HepG2 (cell line): ENCODE measurements at regions not wholly inside any gene's neighbourhood (a gene's known extent, or its start where the extent isn't known, plus 50 kb on each side); places are given as distances from the start of the nearest gene placed in this dataset.
"Not testable (repeated sequence)": the region's sequence is repeated elsewhere in the genome, so short reads cannot be mapped to it uniquely, and the experiment has no call there.

Experiments
- ATAC-seq: fragments of 200-7000 bp; cut with Tn5 transposase; 3 replicates; pipeline ENCODE4 v1.9.1; 2020; ENCODE audit warnings: mild to moderate bottlenecking, moderate library complexity
- BruUV-seq: library from RNA; stranded (reverse); fragments of 400-500 nt; replicated peaks from 2 replicates; lab custom pipeline; 2021; lab: Mats Ljungman, UMichigan
- CTCF ChIA-PET: fragments of 300-600 bp; formaldehyde crosslinking; extraction: SDS; loops from one replicate; lab custom pipeline; 2021; ENCODE audit warnings: low total read pairs, inconsistent platforms, low intra/inter-chr PET ratio; lab: Yijun Ruan, JAX
- POLR2A ChIA-PET: fragments of 350-600 bp; sonication (Branson Sonifier 250); formaldehyde crosslinking; loops from one replicate; lab custom pipeline; 2020; ENCODE audit warnings: antibody characterized with exemption, inconsistent platforms; lab: Yijun Ruan, JAX
- DNase-seq: peaks from one replicate; pipeline ENCODE4 v3.0.0-alpha.2; 2015; ENCODE audit warnings: low spot score
- FAIRE-seq: peaks from 3 replicates; lab custom pipeline; 2011; peaks lifted over from hg19 to GRCh38; lab: Jason Lieb, UNC
- H2AFZ ChIP-seq: one replicate; pipeline ENCODE4 v1.6.1; 2011; ENCODE audit warnings: low read length, inconsistent platforms
- H3K27ac ChIP-seq: fragments of 300-600 bp; 3 replicates; pipeline ENCODE4 v1.8.0; 2011; ENCODE audit warnings: mixed run types, mild to moderate bottlenecking, mixed read lengths, low read length, inconsistent platforms; ENCODE audit not compliant: insufficient read depth; ENCODE audit errors: extremely low read length
- H3K27me3 ChIP-seq, 2 experiments: fragments of 200-600 bp in 1 of 2; 2 replicates in 1 of 2; 3 replicates in 1 of 2; pipeline versions ENCODE4 v1.6.0 to v1.8.0; 2011; ENCODE audit warnings: low read length in 2 of 2, mild to moderate bottlenecking in 2 of 2, moderate library complexity in 2 of 2, inconsistent platforms in 1 of 2; ENCODE audit not compliant: insufficient read depth in 2 of 2, control insufficient read depth in 1 of 2
- H3K36me3 ChIP-seq, 2 experiments: fragments of 200-600 bp in 1 of 2; replicated peaks in 1 of 2; 2 replicates in 1 of 2; 3 replicates in 1 of 2; pipeline versions ENCODE4 v1.5.1 to v1.8.0; 2011; ENCODE audit warnings: low read length in 2 of 2, inconsistent platforms in 1 of 2; ENCODE audit not compliant: insufficient read depth in 2 of 2, control insufficient read depth in 1 of 2
- H3K4me1 ChIP-seq: 2 replicates; pipeline ENCODE4 v1.5.1; 2012; ENCODE audit warnings: low read length, inconsistent platforms; ENCODE audit not compliant: insufficient read depth
- H3K4me2 ChIP-seq: 2 replicates; pipeline ENCODE4 v1.6.0; 2011; ENCODE audit warnings: low read depth, low read length, inconsistent platforms
- H3K4me3 ChIP-seq, 3 experiments: fragments of 200-600 bp in 1 of 3; sonication (generic), shearing (Covaris generic) in 1 of 3; replicated peaks in 1 of 3; 2 replicates each; pipeline ENCODE4 v1.5.1; 2011 to 2016; ENCODE audit warnings: low read length in 3 of 3, inconsistent platforms in 2 of 3, low read depth in 2 of 3, mild to moderate bottlenecking in 2 of 3, control low read depth in 1 of 3, mixed read lengths in 1 of 3; ENCODE audit not compliant: insufficient read depth in 1 of 3
- H3K79me2 ChIP-seq: one replicate; pipeline ENCODE4 v1.6.1; 2011; ENCODE audit warnings: low read length, inconsistent platforms; ENCODE audit not compliant: insufficient read depth
- H3K9ac ChIP-seq: 2 replicates; pipeline ENCODE4 v1.6.0; 2011; ENCODE audit warnings: mild to moderate bottlenecking, low read depth, low read length, inconsistent platforms; ENCODE audit not compliant: insufficient read depth
- H3K9me3 ChIP-seq: 2 replicates; pipeline ENCODE4 v1.5.1; 2012; ENCODE audit warnings: mild to moderate bottlenecking, low read length
- H4K20me1 ChIP-seq: 2 replicates; pipeline ENCODE4 v1.6.0; 2011; ENCODE audit warnings: inconsistent platforms, mild to moderate bottlenecking, low read length, moderate library complexity; ENCODE audit not compliant: insufficient read depth
- CEBPB ChIP-seq: IDR thresholded peaks from 2 replicates; pipeline ENCODE4 v1.6.1; 2011; ENCODE audit warnings: low read depth, low read length, improper control_type of control experiment, borderline replicate concordance
- CTCF ChIP-seq: sonication (generic); formaldehyde crosslinking; IDR thresholded peaks from 2 replicates; pipeline ENCODE4 v1.5.0; 2020; ENCODE audit warnings: mild to moderate bottlenecking, missing genetic modification reagents, moderate library complexity
- ETS1 ChIP-seq: sonication (generic); formaldehyde crosslinking; IDR thresholded peaks from 2 replicates; pipeline ENCODE4 v1.4.0; 2020; ENCODE audit warnings: missing genetic modification reagents
- TFAP4 ChIP-seq: sonication (generic); IDR thresholded peaks from 2 replicates; pipeline ENCODE4 v1.6.1; 2016; ENCODE audit warnings: low read depth, borderline replicate concordance
- XRCC5 ChIP-seq: fragments of 200-400 bp; formaldehyde crosslinking; optimal IDR thresholded peaks from 2 replicates; pipeline ENCODE3; 2017; ENCODE audit warnings: mild to moderate bottlenecking, low read length
- ZNF121 ChIP-seq: sonication (generic); formaldehyde crosslinking; IDR thresholded peaks from 2 replicates; pipeline ENCODE4 v1.5.0; 2020; ENCODE audit warnings: mild to moderate bottlenecking, missing genetic modification reagents
- ZNF770 ChIP-seq: sonication (generic); formaldehyde crosslinking; IDR thresholded peaks from 2 replicates; pipeline ENCODE4 v1.5.0; 2020; ENCODE audit warnings: mild to moderate bottlenecking, missing genetic modification reagents
- WGBS: methylation state at CpG from one replicate; pipeline ENCODE4 v1.1.6; 2017; ENCODE audit warnings: low lambda C conversion rate; 5-methylcytosine and 5-hydroxymethylcytosine counted together
- in situ Hi-C: cut with HindIII; loops from 2 replicates; pipeline ENCODE4 v1.10.0; 2017; ENCODE audit warnings: low pct_unique_long_range_greater_than_20kb; ENCODE audit not compliant: extremely low pct_ligation_motif_present
- intact Hi-C: fragments of 100-400 bp; cut with micrococcal nuclease; formaldehyde crosslinking; loops from one replicate; pipeline ENCODE4 v1.10.0; 2022; ENCODE audit not compliant: unreplicated experiment

- ATAC-seq, H3K36me3 ChIP-seq, POLR2A ChIA-PET, H3K79me2 ChIP-seq, CTCF ChIA-PET, DNase-seq, H3K27me3 ChIP-seq, BruUV-seq, FAIRE-seq, in situ Hi-C loops, H3K9ac ChIP-seq, H3K4me2 ChIP-seq, H2AFZ ChIP-seq, H3K27ac ChIP-seq, H4K20me1 ChIP-seq, H3K9me3 ChIP-seq, H3K4me3 ChIP-seq, intact Hi-C loops: not testable (repeated sequence)
- WGBS = 85% methylated on average over 8 of the region's 8 CpGs
- peaks cover 12% of the 10 kb centered on the region for H3K4me1 ChIP-seq
Observed at GRCh38 chr20:53719171-53719803, 125.6 kb upstream of the ZNF217 start.

GRCh38 chr20:53718142-53719021 is 124.7 kb upstream of the ZNF217 start:
- TF ChIP-seq ZNF770 (CRISPR knock-in tag) (peak; percentile 47; the same call in 1 of the 2 replicates), TFAP4 (no peak), XRCC5 (peak; percentile 15), ZNF121 (CRISPR knock-in tag) (peak; percentile 74), CEBPB (0 out of 2 replicates have a peak, but pooled peaks have one; percentile 19), CTCF (no peak), ETS1 (CRISPR knock-in tag) (no peak)
- H3K36me3 ChIP-seq = no peaks in the 10 kb centered on the region
- intact Hi-C loops = no loop called here
- H3K4me2 ChIP-seq = no peak overlapping the region
- H3K4me1 ChIP-seq = peaks cover 11% of the 10 kb centered on the region; the same call in 1 of the 2 replicates
- no peak for DNase-seq
- H3K27ac ChIP-seq = no peak overlapping the region
- ATAC-seq = no peak
- H3K9ac ChIP-seq = no peak overlapping the region
- WGBS = 60% methylated on average over 13 of the region's 13 CpGs
- CTCF ChIA-PET = no interaction called here
- in situ Hi-C loops = no loop called here
- no peak for FAIRE-seq
- H3K4me3 ChIP-seq = no peak overlapping the region
- no TSS peak for BruUV-seq
- H3K9me3 ChIP-seq = no peaks in the 10 kb centered on the region
- no peaks in the 10 kb centered on the region for H3K27me3 ChIP-seq
- POLR2A ChIA-PET = interaction anchor here (0.7 kb wide), 1 partner anchor 95 kb away, joined by 3 read pairs; no protein-coding TSS in a partner anchor
- no peaks in the 10 kb centered on the region for H4K20me1 ChIP-seq
- no peak overlapping the region for H2AFZ ChIP-seq
- H3K79me2 ChIP-seq = no peaks in the 10 kb centered on the region
